HG03354 (cell line): ENCODE measurements at regions not wholly inside any gene's neighbourhood (a gene's known extent, or its start where the extent isn't known, plus 50 kb on each side); places are given as distances from the start of the nearest gene placed in this dataset.
"Not testable (repeated sequence)": the region's sequence is repeated elsewhere in the genome, so short reads cannot be mapped to it uniquely, and the experiment has no call there.

Experiments
- ATAC-seq: cut with Tn5 transposase; IDR thresholded peaks from one replicate; pipeline ENCODE4 v1.9.1; 2021; ENCODE audit warnings: mild to moderate bottlenecking; ENCODE audit not compliant: unreplicated experiment, poor library complexity, severe bottlenecking

- ATAC-seq, result no peak
These were observed 363.7 kb upstream of the SPHKAP start for GRCh38 chr2:228545041-228545747.

GRCh38 chr2:228543117-228543516 is 361.6 kb upstream of the SPHKAP start:
- no peak for ATAC-seq

- ATAC-seq, result no peak
These were observed 360.8 kb upstream of the SPHKAP start for GRCh38 chr2:228542277-228542676.

- ATAC-seq, result no peak
These were observed 360.3 kb upstream of the SPHKAP start for GRCh38 chr2:228541789-228542188.

- no peak for ATAC-seq
These were observed 359.5 kb upstream of the SPHKAP start for GRCh38 chr2:228540976-228541375.

GRCh38 chr2:228535396-228535795 is 353.9 kb upstream of the SPHKAP start:
- ATAC-seq, result no peak

GRCh38 chr2:228533156-228533555 is 351.7 kb upstream of the SPHKAP start:
- ATAC-seq, result no peak

GRCh38 chr2:228532233-228532632 is 350.7 kb upstream of the SPHKAP start:
- no peak for ATAC-seq

GRCh38 chr2:228527197-228527881 is 345.9 kb upstream of the SPHKAP start:
- ATAC-seq, result no peak

- ATAC-seq, result no peak
These were observed 345.2 kb upstream of the SPHKAP start for GRCh38 chr2:228526687-228527086.

GRCh38 chr2:228522977-228523376 is 341.5 kb upstream of the SPHKAP start:
- no peak for ATAC-seq

GRCh38 chr2:228522276-228522675 is 340.8 kb upstream of the SPHKAP start:
- no peak for ATAC-seq

GRCh38 chr2:228519561-228519960 is 338.1 kb upstream of the SPHKAP start:
- ATAC-seq, result no peak

GRCh38 chr2:228516019-228516418 is 334.5 kb upstream of the SPHKAP start:
- no peak for ATAC-seq

GRCh38 chr2:228513480-228513879 is 332.0 kb upstream of the SPHKAP start:
- not testable (repeated sequence) for ATAC-seq

- ATAC-seq, result no peak
These were observed 327.5 kb upstream of the SPHKAP start for GRCh38 chr2:228509021-228509420.

GRCh38 chr2:228507870-228508269 is 326.4 kb upstream of the SPHKAP start:
- no peak for ATAC-seq

GRCh38 chr2:228507231-228507824 is 325.8 kb upstream of the SPHKAP start:
- ATAC-seq, result no peak

- no peak for ATAC-seq
These were observed 322.2 kb upstream of the SPHKAP start for GRCh38 chr2:228503731-228504130.

- ATAC-seq, result no peak
These were observed 312.4 kb upstream of the SPHKAP start for GRCh38 chr2:228493852-228494251.

- no peak for ATAC-seq
These were observed 297.5 kb upstream of the SPHKAP start for GRCh38 chr2:228479014-228479413.
